CMK (cell line): ENCODE measurements at regions not wholly inside any gene's neighbourhood (a gene's known extent, or its start where the extent isn't known, plus 50 kb on each side); places are given as distances from the start of the nearest gene placed in this dataset.

Experiments used
- DNase-seq: peaks from one replicate; pipeline ENCODE4 v3.0.0-alpha.2; 2010; ENCODE audit warnings: low read depth

- no peak for DNase-seq
Observed at GRCh38 chr11:110785398-110785797, 73.2 kb upstream of the ARHGAP20 start.

GRCh38 chr11:110782616-110783015, 70.4 kb upstream of the ARHGAP20 start:
- no peak for DNase-seq

GRCh38 chr11:110779108-110779507, 66.9 kb upstream of the ARHGAP20 start:
- no peak for DNase-seq

GRCh38 chr11:110778343-110778742, 66.1 kb upstream of the ARHGAP20 start:
- no peak for DNase-seq

- DNase-seq: no peak
Observed at GRCh38 chr11:110777775-110778174, 65.5 kb upstream of the ARHGAP20 start.

- no peak for DNase-seq
Observed at GRCh38 chr11:110776081-110776480, 63.8 kb upstream of the ARHGAP20 start.

GRCh38 chr11:110774138-110775014, 62.1 kb upstream of the ARHGAP20 start:
- DNase-seq: no peak

GRCh38 chr11:110773442-110773841, 61.2 kb upstream of the ARHGAP20 start:
- no peak for DNase-seq

- no peak for DNase-seq
Observed at GRCh38 chr11:110772863-110773262, 60.6 kb upstream of the ARHGAP20 start.

- DNase-seq: no peak
Observed at GRCh38 chr11:110766316-110766715, 54.1 kb upstream of the ARHGAP20 start.

GRCh38 chr11:110764485-110764884, 52.2 kb upstream of the ARHGAP20 start:
- DNase-seq: no peak

- DNase-seq: no peak
Observed at GRCh38 chr11:110763249-110764011, 51.2 kb upstream of the ARHGAP20 start.

GRCh38 chr11:110762590-110762989, 50.4 kb upstream of the ARHGAP20 start:
- no peak for DNase-seq
